Stimulated activated effector memory CD8-positive, alpha-beta T cell treated with anti-CD3 and anti-CD28 coated beads, Interleukin-12 subunit alpha, Interleukin-12 subunit beta, amount 100 ng/mL, for 72 hours (primary cell): ENCODE measurements at regions not wholly inside any gene's neighbourhood (a gene's known extent, or its start where the extent isn't known, plus 50 kb on each side); places are given as distances from the start of the nearest gene placed in this dataset.

Experiments
- ATAC-seq: fragments of 150-1000 bp; cut with Tn5 transposase; 2 replicates; pipeline ENCODE4 v1.10.0; 2021
- DNase-seq, 2 donors: peaks; one replicate each; pipeline ENCODE4 v3.0.0; 2021 to 2022; ENCODE audit warnings: low spot score in 2 of 2
- H3K27ac Mint-ChIP-seq: one replicate; pipeline ENCODE4 v1.8.0; 2022; ENCODE audit warnings: mild to moderate bottlenecking, mixed read lengths
- H3K36me3 Mint-ChIP-seq: one replicate; pipeline ENCODE4 v1.8.0; 2022; ENCODE audit warnings: mild to moderate bottlenecking, mixed read lengths
- H3K4me1 Mint-ChIP-seq: one replicate; pipeline ENCODE4 v1.8.0; 2022; ENCODE audit warnings: mixed read lengths
- H3K4me3 Mint-ChIP-seq: one replicate; pipeline ENCODE4 v1.8.0; 2022; ENCODE audit warnings: mild to moderate bottlenecking, mixed read lengths
- H3K9me3 Mint-ChIP-seq: one replicate; pipeline ENCODE4 v1.8.0; 2022; ENCODE audit warnings: mixed read lengths

DNA sequence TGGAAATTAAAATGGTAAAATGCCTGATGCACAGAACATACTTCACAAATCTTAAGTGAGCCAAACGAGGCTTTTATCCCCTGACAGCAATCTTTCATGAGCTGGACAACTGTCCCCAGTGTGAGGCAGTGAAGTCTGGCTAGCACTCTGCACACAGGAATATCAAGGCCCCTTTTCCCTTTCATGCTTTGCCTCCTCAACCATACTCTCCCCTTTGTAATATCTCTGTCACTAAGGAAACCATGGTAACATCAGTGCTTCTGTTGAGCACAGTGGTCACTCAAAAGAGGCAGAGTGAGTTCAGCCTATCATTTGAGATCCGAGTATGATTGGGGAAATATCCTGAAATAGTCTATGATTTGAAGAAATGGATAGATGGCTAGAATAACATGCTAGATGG, 318.3 kb downstream of the ENC1 start:
- Mint-ChIP-seq H3K27ac (no peak overlapping the region), H3K4me3 (no peak overlapping the region), H3K9me3 (no peaks in the 10 kb centered on the region), H3K36me3 (no peaks in the 10 kb centered on the region), H3K4me1 (peaks cover 27% of the 10 kb centered on the region)
- ATAC-seq (no peak), DNase-seq (no peak)

- Mint-ChIP-seq H3K36me3 (no peaks in the 10 kb centered on the region), H3K4me1 (peaks cover 25% of the 10 kb centered on the region)
Measured at GRCh38 chr5:74321326-74321725, 319.2 kb downstream of the ENC1 start.

GRCh38 chr5:74320526-74320925, 320.0 kb downstream of the ENC1 start:
- Mint-ChIP-seq H3K4me1 (peaks cover 22% of the 10 kb centered on the region), H3K9me3 (no peaks in the 10 kb centered on the region)
- no peak for ATAC-seq

More at GRCh38 chr5:74321326-74321725, 319.2 kb downstream of the ENC1 start:
- Mint-ChIP-seq H3K4me3 (no peak overlapping the region), H3K27ac (no peak overlapping the region), H3K9me3 (no peaks in the 10 kb centered on the region)
- ATAC-seq (no peak), DNase-seq (no peak)

GRCh38 chr5:74319076-74319475, 321.5 kb downstream of the ENC1 start:
- H3K36me3 Mint-ChIP-seq: no peaks in the 10 kb centered on the region
- DNase-seq (no peak), ATAC-seq (peak; percentile 85)
- no peak overlapping the region for H3K4me3 Mint-ChIP-seq
- peak overlapping the region; percentile 23 for H3K27ac Mint-ChIP-seq
- H3K9me3 Mint-ChIP-seq: no peaks in the 10 kb centered on the region
- H3K4me1 Mint-ChIP-seq: peaks cover 22% of the 10 kb centered on the region

More at GRCh38 chr5:74320526-74320925, 320.0 kb downstream of the ENC1 start:
- no peak overlapping the region for H3K4me3 Mint-ChIP-seq
- H3K27ac Mint-ChIP-seq: no peak overlapping the region
- H3K36me3 Mint-ChIP-seq: no peaks in the 10 kb centered on the region
- DNase-seq: no peak

DNA sequence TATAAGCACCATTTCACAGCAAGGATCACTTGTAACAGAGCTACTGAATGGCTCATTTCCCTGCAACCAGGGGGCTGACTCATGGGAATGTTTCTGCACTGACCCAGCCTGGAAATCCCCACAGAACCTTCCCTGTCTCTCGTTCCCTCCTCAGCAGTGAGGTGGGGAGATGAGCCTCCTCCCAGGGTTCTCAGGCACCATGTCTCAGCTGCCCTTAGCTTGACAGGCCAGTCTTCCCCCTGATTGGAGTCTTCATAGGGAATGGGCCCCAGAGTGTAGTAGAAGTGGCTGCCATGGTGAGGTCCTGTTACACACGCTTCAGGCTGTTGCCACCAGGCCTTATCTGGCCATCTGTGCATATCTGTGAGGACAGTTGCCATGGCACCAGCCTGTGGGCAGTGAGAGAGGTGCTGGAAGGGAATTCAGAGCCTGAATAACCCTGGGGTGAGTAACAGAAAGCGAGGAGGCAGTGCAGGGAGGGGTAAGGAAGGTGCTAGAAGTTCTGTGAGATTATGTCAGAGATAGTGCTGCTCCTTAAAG, 324.4 kb downstream of the ENC1 start:
- Mint-ChIP-seq H3K9me3 (no peaks in the 10 kb centered on the region), H3K36me3 (no peaks in the 10 kb centered on the region), H3K4me3 (no peak overlapping the region), H3K27ac (peak overlapping the region; percentile 51), H3K4me1 (peaks cover 22% of the 10 kb centered on the region)
- ATAC-seq: peak; percentile 80
- DNase-seq: peak; percentile 4 to 55

GRCh38 chr5:74314906-74315305, 325.6 kb downstream of the ENC1 start:
- no peak overlapping the region for H3K27ac Mint-ChIP-seq
- DNase-seq (no peak), ATAC-seq (no peak)
- no peaks in the 10 kb centered on the region for H3K36me3 Mint-ChIP-seq
- H3K9me3 Mint-ChIP-seq: no peaks in the 10 kb centered on the region
- H3K4me1 Mint-ChIP-seq: peaks cover 22% of the 10 kb centered on the region
- H3K4me3 Mint-ChIP-seq: no peak overlapping the region

DNA sequence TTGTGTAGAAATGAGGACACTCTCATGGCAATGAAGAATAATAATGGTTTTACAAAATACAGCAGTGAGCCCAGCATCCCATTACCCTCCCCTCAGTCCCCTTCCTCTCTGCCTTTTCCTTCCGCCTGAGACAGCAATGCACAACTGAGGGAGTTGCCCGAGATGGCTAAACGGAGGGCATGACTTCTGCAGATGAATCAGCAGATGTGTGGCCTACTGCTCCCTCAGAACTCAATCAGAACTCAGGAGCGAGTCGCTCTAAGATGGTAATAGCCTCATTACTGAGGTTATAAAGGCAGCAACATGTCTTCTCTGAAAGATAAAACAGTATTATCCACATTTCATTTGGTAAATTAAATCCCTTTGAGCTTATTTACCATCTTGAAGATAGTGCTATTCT, 326.6 kb downstream of the ENC1 start:
- H3K36me3 Mint-ChIP-seq: no peaks in the 10 kb centered on the region
- no peak overlapping the region for H3K27ac Mint-ChIP-seq

GRCh38 chr5:74312746-74313145, 327.8 kb downstream of the ENC1 start:
- ATAC-seq: no peak
- Mint-ChIP-seq H3K4me3 (no peak overlapping the region), H3K27ac (no peak overlapping the region), H3K36me3 (no peaks in the 10 kb centered on the region), H3K9me3 (no peaks in the 10 kb centered on the region), H3K4me1 (peaks cover 11% of the 10 kb centered on the region)
- DNase-seq: no peak

More for the DNA sequence above, 326.6 kb downstream of the ENC1 start:
- ATAC-seq: no peak
- Mint-ChIP-seq H3K4me1 (peaks cover 14% of the 10 kb centered on the region), H3K4me3 (no peak overlapping the region), H3K9me3 (no peaks in the 10 kb centered on the region)
- no peak for DNase-seq

GRCh38 chr5:74311961-74312360, 328.6 kb downstream of the ENC1 start:
- Mint-ChIP-seq H3K9me3 (no peaks in the 10 kb centered on the region), H3K27ac (no peak overlapping the region), H3K4me1 (peaks cover 11% of the 10 kb centered on the region), H3K4me3 (no peak overlapping the region), H3K36me3 (no peaks in the 10 kb centered on the region)
- ATAC-seq (no peak), DNase-seq (no peak)

DNA sequence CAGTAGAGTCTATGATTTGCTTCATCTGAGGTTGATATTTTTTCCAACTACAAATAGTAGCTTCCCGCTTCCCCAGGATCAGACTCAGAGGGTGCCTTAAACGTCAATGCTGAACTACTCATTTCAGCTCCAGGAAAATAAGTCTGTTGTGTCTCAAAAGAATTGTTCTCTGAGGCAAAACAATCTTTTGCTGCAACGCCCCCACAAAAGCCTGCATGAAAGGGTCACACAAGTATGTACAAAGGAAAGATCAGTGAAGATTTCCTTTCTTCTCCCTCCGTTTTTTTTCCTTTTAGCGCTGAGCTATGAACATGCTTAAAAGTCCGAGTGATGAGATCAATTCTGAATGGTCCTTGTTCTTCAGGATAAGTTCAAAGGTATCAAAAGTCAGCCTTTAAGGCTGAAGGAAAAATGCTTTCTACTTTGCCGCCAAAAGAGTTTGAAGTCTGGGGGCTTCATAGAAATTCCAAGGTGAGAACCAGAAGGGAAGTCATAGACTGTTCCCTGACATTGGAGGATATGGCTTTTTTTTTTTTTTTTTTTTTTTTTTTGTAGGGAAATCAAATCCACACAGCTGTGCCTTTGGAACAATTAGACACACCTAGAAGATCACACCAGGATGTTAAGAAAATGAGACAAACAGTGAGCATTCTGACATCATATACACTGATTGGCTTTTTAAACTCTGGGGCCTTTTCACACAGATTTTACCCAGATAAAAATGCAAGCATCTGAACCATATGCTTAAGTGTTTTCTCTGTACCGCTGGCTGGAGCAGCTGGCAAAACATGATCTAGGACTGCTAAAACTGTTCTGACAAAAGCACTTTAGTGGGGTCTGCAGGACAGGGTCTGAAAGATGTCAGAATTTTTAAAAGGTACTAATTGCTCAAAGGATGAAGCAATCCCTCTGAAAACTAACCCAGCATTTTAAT, 329.3 kb downstream of the ENC1 start:
- H3K4me1 Mint-ChIP-seq: peaks cover 4% of the 10 kb centered on the region
- no peak overlapping the region for H3K4me3 Mint-ChIP-seq
- no peaks in the 10 kb centered on the region for H3K9me3 Mint-ChIP-seq
- no peaks in the 10 kb centered on the region for H3K36me3 Mint-ChIP-seq
- ATAC-seq (no peak), DNase-seq (no peak)
- H3K27ac Mint-ChIP-seq: no peak overlapping the region

- no peaks in the 10 kb centered on the region for H3K9me3 Mint-ChIP-seq
Measured at GRCh38 chr5:74310386-74310785, 330.1 kb downstream of the ENC1 start.

GRCh38 chr5:74309050-74309449, 331.5 kb downstream of the ENC1 start:
- Mint-ChIP-seq H3K4me3 (no peak overlapping the region), H3K36me3 (no peaks in the 10 kb centered on the region), H3K4me1 (no peaks in the 10 kb centered on the region), H3K9me3 (no peaks in the 10 kb centered on the region), H3K27ac (no peak overlapping the region)
- DNase-seq (no peak), ATAC-seq (no peak)

More at GRCh38 chr5:74310386-74310785, 330.1 kb downstream of the ENC1 start:
- ATAC-seq (no peak), DNase-seq (no peak)
- Mint-ChIP-seq H3K4me1 (no peaks in the 10 kb centered on the region), H3K4me3 (no peak overlapping the region), H3K27ac (no peak overlapping the region), H3K36me3 (no peaks in the 10 kb centered on the region)

GRCh38 chr5:74306845-74307244, 333.7 kb downstream of the ENC1 start:
- no peak for ATAC-seq
- Mint-ChIP-seq H3K27ac (no peak overlapping the region), H3K4me1 (no peaks in the 10 kb centered on the region), H3K9me3 (no peaks in the 10 kb centered on the region), H3K36me3 (no peaks in the 10 kb centered on the region), H3K4me3 (no peak overlapping the region)
- no peak for DNase-seq

DNA sequence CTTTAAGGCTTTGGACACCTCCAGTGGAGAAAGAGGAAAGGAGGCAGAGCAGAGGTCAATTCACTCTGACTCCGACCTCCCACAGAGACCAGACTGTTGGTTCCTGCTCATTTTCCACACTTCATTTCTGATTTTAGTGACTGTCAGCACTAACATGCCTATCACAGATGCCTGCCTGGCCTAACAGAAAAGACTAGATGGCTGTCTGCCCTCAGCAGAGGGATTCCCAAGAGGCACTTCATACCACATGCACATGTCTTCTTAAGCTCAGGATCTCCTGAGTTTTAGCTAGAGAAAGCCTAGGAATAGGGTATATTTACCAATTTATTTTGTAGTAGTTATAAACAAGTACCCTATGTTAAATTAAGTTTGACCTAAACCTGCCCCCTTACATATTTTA, 336.0 kb downstream of the ENC1 start:
- DNase-seq: no peak
- H3K27ac Mint-ChIP-seq: no peak overlapping the region
- no peaks in the 10 kb centered on the region for H3K9me3 Mint-ChIP-seq
- H3K4me1 Mint-ChIP-seq: no peaks in the 10 kb centered on the region
- no peak overlapping the region for H3K4me3 Mint-ChIP-seq
- H3K36me3 Mint-ChIP-seq: no peaks in the 10 kb centered on the region
- no peak for ATAC-seq

GRCh38 chr5:74303578-74303977, 336.9 kb downstream of the ENC1 start:
- DNase-seq (no peak), ATAC-seq (no peak)
- H3K4me1 Mint-ChIP-seq: no peaks in the 10 kb centered on the region
- H3K27ac Mint-ChIP-seq: no peak overlapping the region
- H3K36me3 Mint-ChIP-seq: no peaks in the 10 kb centered on the region
- H3K9me3 Mint-ChIP-seq: no peaks in the 10 kb centered on the region
- no peak overlapping the region for H3K4me3 Mint-ChIP-seq

DNA sequence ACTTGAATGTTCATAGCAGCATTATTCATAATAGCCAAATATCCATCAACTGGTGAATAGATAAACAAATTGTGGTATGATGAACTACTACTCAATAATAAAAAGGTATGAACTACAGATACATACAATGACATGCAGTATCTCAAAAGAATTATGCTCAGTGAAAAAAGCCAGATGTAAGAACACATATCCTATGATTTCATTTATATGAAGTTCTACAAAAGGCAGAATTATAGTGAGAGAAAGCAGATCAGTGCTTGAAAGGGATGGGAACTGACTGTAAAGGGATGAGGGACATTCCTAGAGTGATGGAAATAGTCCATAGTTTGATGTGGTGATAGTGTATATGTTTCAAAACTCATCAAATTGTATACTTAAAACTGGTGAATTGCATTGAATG, 339.0 kb downstream of the ENC1 start:
- H3K9me3 Mint-ChIP-seq: no peaks in the 10 kb centered on the region
- H3K36me3 Mint-ChIP-seq: no peaks in the 10 kb centered on the region
- H3K27ac Mint-ChIP-seq: no peak overlapping the region
- no peak for ATAC-seq
- H3K4me3 Mint-ChIP-seq: no peak overlapping the region
- no peaks in the 10 kb centered on the region for H3K4me1 Mint-ChIP-seq
- no peak for DNase-seq
